ENCODE measurements at regions not wholly inside any gene's neighbourhood (a gene's known extent, or its start where the extent isn't known, plus 50 kb on each side); places are given as distances from the start of the nearest gene placed in this dataset.

GRCh38 chr1:80678438-80678837, 1122.3 kb upstream of the ADGRL2 start:
- Histone ChIP-seq H3K4me3 (ENCODE audit: low read depth, low read length, poor library complexity, severe bottlenecking) (no peak overlapping the region), H4K20me1 (ENCODE audit: insufficient read depth, low read length) (no peaks in the 10 kb centered on the region), H2AFZ (ENCODE audit: low read length) (no peak overlapping the region), H3K36me3 (ENCODE audit: insufficient read depth, low read length) (no peaks in the 10 kb centered on the region), H3K9me2 (ENCODE audit: insufficient read depth, low read length) (no peaks in the 10 kb centered on the region), H3K9me3 (ENCODE audit: low read length) (no peaks in the 10 kb centered on the region), H3K27ac (ENCODE audit: low read depth, low read length, poor library complexity, severe bottlenecking) (no peak overlapping the region), H3K79me2 (ENCODE audit: insufficient read depth, low read depth, low read length) (no peaks in the 10 kb centered on the region), H3K4me1 (ENCODE audit: insufficient read depth, low read length, poor library complexity, severe bottlenecking) (no peaks in the 10 kb centered on the region), H3K4me2 (ENCODE audit: low read length) (no peak overlapping the region)
- no peak for TF ChIP-seq EZH2phosphoT487 (IDR thresholded peaks at IDR 0.05; ENCODE audit: borderline replicate concordance, low read depth, low read length)
- ChIA-PET CTCF (ENCODE audit: unreplicated experiment) (no interaction called here), POLR2A (interaction anchor here (0.6 to 1.1 kb wide), 4 partner anchors 120 to 559 kb away, joined by 3 read pairs; no protein-coding TSS in a partner anchor)
- intact Hi-C loops (cut with micrococcal nuclease; ENCODE audit: unreplicated experiment), result no loop called here
- DNase-seq (ENCODE audit: low spot score), result no peak
- no TSS peak for BruUV-seq (replicated peaks)

- Histone ChIP-seq H3K36me3 (ENCODE audit: insufficient read depth, low read length) (no peaks in the 10 kb centered on the region), H3K4me2 (ENCODE audit: low read length) (no peak overlapping the region), H4K20me1 (ENCODE audit: insufficient read depth, low read length) (no peaks in the 10 kb centered on the region), H2AFZ (ENCODE audit: low read length) (no peak overlapping the region), H3K9me3 (ENCODE audit: low read length) (no peaks in the 10 kb centered on the region), H3K9me2 (ENCODE audit: insufficient read depth, low read length) (no peaks in the 10 kb centered on the region), H3K4me1 (ENCODE audit: insufficient read depth, low read length, poor library complexity, severe bottlenecking) (no peaks in the 10 kb centered on the region), H3K27ac (ENCODE audit: low read depth, low read length, poor library complexity, severe bottlenecking) (no peak overlapping the region), H3K4me3 (ENCODE audit: low read depth, low read length, poor library complexity, severe bottlenecking) (no peak overlapping the region), H3K79me2 (ENCODE audit: insufficient read depth, low read depth, low read length) (no peaks in the 10 kb centered on the region)
- no TSS peak for BruUV-seq (replicated peaks)
- no peak for DNase-seq (ENCODE audit: low spot score)
- intact Hi-C loops (cut with micrococcal nuclease; ENCODE audit: unreplicated experiment), result no loop called here
- TF ChIP-seq CTCF (conservative IDR thresholded peaks at IDR 0.05; ENCODE audit: low read length), result no peak
- no peak for TF ChIP-seq EZH2phosphoT487 (IDR thresholded peaks at IDR 0.05; ENCODE audit: borderline replicate concordance, low read depth, low read length)
- ChIA-PET POLR2A (no interaction called here), CTCF (ENCODE audit: unreplicated experiment) (no interaction called here)
Measured at GRCh38 chr1:80675454-80675853, 1125.3 kb upstream of the ADGRL2 start.

- CTCF ChIA-PET (ENCODE audit: unreplicated experiment), result no interaction called here
- H3K4me2 ChIP-seq (ENCODE audit: low read length), result no peak overlapping the region
- TF ChIP-seq EZH2phosphoT487 (IDR thresholded peaks at IDR 0.05; ENCODE audit: borderline replicate concordance, low read depth, low read length) (no peak), CTCF (conservative IDR thresholded peaks at IDR 0.05; ENCODE audit: low read length) (no peak)
Measured at GRCh38 chr1:80673935-80674597, 1126.7 kb upstream of the ADGRL2 start.

More at GRCh38 chr1:80673935-80674597, 1126.7 kb upstream of the ADGRL2 start:
- intact Hi-C loops (cut with micrococcal nuclease; ENCODE audit: unreplicated experiment), result no loop called here
- H2AFZ ChIP-seq (ENCODE audit: low read length), result no peak overlapping the region
- no peaks in the 10 kb centered on the region for H3K4me1 ChIP-seq (ENCODE audit: insufficient read depth, low read length, poor library complexity, severe bottlenecking)
- no TSS peak for BruUV-seq (replicated peaks)
- no peaks in the 10 kb centered on the region for H3K79me2 ChIP-seq (ENCODE audit: insufficient read depth, low read depth, low read length)
- H4K20me1 ChIP-seq (ENCODE audit: insufficient read depth, low read length), result no peaks in the 10 kb centered on the region
- no peak overlapping the region for H3K27ac ChIP-seq (ENCODE audit: low read depth, low read length, poor library complexity, severe bottlenecking)
- no peaks in the 10 kb centered on the region for H3K9me3 ChIP-seq (ENCODE audit: low read length)
- no peak for DNase-seq (ENCODE audit: low spot score)
- POLR2A ChIA-PET, result no interaction called here
- no peaks in the 10 kb centered on the region for H3K36me3 ChIP-seq (ENCODE audit: insufficient read depth, low read length)
- no peak overlapping the region for H3K4me3 ChIP-seq (ENCODE audit: low read depth, low read length, poor library complexity, severe bottlenecking)
- no peaks in the 10 kb centered on the region for H3K9me2 ChIP-seq (ENCODE audit: insufficient read depth, low read length)
